ENCODE measurements at regions not wholly inside any gene's neighbourhood (a gene's known extent, or its start where the extent isn't known, plus 50 kb on each side); places are given as distances from the start of the nearest gene placed in this dataset.

DNA sequence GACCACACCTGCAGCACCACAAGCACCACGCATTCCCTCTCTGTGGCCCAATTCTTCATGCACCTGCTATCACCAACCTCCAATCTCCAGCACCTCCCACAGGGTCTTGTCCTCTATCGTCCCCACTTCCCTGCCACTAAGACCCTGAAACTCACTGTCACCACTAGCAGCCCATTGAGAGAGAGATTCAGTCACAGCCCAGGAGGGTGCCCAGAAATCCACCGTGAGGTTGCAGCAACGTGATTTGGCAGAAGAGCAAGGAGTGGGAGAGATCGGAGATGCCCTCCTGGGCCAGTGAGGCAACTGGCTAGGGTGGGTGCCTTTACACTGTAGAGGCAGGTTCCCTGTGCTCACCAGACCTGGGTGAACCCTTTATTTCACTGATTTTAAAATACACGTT lies 90.1 kb downstream of the ANKRD60 start:
- DNase-seq, result no peak

- DNase-seq, result no peak
Observed at GRCh38 chr20:58137651-58138265, 90.7 kb downstream of the ANKRD60 start.

DNA sequence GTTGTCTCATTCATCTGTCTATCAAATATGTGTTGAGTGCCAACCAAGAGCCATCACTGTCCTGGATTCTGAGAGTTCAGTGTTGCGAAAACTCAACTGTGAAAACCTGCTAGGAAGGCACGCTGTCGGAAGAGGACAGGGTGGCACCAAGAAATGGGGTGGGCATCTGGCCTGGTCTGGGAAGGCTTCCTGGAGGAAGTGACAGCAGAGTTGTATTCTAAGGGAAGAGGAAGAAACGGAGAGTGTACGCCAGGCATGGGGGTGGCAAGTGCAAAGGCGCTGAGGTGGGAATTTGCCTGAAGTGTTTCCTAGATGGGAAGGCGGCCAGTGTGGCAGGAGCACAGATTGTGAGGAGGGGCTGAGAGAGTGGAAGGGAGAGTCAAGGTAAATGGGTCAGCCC lies 91.2 kb downstream of the ANKRD60 start:
- DNase-seq, result no peak

DNA sequence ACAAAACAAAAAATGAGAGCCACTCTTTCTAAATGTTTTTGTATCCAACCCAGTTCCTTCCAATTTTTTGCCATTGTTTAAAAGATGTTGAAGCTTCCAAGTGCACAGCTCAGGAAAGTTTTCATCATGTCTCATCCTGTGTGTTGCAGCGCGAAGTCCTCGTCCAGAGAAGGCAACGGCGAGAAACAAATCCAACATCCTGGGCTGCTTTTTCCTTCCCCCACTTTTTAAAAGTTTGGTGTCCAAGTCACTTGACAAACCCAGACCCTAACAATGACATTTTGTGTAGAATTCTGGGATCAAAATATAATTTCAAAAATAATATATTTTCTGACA lies 92.3 kb downstream of the ANKRD60 start:
- DNase-seq, result no peak

DNA sequence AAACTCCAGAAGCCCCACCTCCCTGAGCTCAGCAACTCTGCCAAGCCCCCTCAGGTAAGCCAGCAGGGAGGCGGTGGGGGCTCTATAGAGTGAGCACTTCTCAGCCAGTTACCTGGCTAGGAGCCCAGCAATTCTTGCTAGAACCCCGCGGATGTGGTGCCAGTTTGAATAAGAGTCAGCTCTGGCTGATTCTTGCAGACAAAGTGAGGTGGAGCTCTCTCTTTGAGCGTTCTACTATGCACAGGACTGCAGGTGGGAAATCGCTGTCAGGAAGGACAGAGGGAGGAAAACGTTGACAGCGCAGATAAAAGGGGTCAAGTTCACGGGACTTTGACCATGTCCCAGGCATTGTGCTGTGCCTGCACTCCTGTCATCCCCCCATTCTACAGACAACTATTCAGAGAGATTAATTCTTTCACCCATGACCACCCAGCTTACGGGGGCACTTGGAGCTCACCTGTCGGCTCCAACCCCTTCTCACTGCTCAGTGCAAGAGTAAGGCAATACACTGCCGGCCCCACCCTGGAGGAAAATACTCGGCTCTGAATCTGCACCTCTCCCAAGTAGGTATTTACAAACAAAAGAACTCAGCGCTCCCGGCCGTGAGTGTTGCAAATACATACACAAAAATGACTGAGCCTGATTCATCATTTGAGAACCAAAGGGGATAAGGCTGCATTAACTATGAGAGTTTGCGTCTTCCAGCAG lies 92.9 kb downstream of the ANKRD60 start:
- no peak for DNase-seq

GRCh38 chr20:58133020-58133808 lies 95.2 kb downstream of the ANKRD60 start:
- DNase-seq, result no peak

DNA sequence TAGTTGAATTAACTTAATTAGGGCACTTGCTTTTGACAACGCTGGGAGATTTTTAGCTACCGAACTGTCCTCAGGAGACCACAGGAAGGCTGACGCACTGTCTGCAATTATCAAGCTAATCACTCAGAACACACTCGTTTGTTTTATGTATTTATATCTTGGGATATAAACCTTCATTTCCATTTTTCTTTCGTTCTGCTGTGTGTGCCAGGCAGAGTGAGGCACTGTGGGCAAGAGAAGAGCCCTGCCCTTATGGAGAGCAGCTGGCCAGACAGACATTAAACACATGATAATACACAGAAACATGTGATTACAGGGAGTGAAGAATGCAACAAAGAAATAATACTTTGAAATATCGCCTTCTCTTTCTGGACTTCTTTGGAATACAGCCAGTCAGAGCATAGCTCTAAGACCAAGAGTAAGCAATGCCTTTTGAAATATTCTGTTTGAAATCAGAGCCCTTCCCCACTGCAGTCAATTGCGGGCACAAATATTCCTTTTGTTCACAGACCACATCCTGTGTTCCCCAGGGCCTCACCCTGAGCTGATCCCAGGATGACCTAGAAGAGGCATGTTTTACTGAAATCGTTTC lies 96.8 kb downstream of the ANKRD60 start:
- DNase-seq, result no peak

DNA sequence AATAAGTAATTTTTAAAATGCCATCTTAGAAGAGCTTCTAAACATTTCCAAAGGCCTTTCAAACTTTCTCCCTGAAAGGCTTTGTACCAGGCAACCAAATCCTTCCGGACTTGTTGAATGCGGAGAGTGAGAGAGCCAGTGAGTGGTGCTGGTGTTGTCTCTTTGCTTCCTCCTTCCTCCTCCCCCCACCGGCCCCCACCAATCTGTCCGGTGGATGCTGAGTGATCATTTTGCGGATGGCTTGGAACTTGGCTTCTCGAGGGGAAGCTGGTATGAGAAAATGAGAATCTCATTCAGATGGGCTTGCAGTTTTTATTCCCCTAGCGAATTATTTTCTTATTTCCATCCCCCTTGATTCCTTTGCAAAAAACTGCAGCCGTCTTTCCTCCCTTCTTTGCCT lies 97.3 kb downstream of the ANKRD60 start:
- no peak for DNase-seq

- no peak for DNase-seq
Observed at GRCh38 chr20:58130581-58130980, 97.9 kb downstream of the ANKRD60 start.

DNA sequence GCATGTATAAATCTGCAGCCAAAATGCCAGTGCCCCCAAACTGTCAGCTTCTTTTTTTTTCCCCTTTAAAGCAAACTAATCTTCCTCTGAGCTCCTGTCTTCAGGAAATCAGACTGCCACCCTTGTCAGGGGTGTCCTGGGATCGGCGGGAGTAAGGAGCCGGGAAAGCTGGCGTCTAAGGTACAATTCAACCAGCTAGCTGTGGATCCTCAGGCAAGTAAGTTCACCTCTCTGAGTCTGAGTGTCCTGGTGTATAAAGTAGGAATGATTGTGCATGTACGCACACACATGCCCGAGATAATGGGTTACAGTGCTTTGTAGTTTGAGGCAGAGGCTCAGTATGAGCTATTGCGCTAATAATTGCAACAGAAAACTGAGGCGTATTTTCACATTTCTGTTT lies 98.3 kb downstream of the ANKRD60 start:
- DNase-seq, result no peak

DNA sequence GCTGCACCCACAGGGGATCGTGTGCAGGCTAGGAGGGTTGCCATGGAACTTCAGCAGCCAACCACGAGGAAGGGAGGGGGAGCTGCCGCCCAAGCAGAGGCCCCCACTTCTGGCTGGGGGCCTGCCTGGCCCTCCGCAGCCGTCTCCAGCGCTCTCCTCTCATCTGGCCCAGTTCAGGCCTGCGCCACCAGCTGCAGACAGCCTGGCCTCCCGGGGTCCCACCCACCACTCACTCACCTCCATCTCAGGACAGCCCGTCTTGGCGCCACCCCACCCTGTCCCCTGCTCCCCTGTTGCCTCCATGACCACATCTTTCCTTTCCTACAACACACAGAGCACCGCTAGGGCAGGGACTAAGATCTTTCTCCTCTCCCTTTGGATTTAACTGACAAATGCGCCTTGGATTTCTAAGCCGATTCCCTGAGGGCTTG lies 98.7 kb downstream of the ANKRD60 start:
- DNase-seq, result no peak

DNA sequence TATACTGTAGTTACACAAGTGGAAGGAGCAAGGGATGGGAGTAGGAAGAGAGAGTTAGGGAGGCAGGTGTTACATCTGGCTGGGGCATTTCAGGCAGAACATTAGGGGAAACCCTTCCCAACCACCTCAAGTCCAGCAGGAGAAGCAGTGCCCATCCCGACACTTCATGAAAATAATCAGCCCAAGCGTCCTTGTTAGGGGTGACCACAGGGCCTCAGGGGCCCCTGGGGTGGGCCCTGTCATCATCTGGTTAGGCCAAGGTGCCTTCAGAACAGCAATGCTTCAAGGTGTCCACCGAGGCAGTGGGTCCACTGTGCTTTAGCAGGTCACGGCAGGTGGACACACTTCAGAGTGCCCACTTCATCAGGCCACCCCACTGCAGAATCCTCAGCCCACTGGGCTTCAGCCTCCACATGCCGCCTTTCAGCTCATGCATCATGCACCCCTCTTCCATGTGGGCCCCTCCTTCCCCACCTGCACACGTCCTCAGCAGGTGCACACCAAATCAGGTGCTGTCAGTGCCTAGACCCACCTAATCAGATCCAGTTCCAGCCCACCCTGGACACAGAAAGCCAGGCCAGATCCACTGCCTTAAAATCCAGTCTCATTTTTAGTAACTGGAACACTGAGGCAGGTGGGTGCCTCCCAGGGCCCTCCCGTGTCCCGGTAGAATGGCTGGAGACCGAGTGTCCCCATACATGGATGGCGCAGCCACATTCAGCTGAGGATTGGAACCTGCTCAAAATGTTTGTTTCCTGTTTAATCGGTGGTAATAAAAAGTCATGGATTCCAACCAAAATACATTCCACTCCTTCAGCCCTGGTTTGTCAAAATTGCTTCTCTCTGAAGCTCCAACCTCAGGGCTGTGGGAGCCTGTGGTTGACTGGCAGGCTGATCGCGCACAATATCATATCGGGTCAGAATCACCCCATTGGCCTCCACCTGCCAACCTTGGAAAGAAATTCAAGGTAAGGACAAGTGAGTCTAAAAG lies 99.5 kb downstream of the ANKRD60 start:
- no peak for DNase-seq

DNA sequence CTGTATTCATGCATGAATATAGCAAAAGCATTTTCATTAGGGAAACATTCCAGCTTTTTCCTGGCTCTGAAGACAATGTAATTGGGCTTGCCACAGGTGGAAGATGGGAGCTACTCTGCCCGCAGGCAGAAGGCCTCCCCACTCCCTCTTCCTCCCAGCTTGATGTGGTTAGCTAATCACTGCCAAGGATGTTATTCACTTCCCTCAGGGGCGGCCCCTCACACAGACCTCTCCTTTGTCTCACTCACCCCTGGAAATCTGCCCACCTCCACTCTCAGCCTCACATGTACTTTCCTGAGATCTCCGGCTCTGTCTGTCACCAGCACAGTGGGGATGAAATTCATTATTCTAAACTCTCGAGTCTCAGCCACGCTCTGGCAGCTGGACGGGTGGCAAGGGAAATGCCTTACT lies 100.7 kb downstream of the ANKRD60 start:
- no peak for DNase-seq

GRCh38 chr20:58125726-58126125 lies 102.7 kb downstream of the ANKRD60 start:
- DNase-seq, result no peak

GRCh38 chr20:58117944-58118343 lies 110.5 kb downstream of the ANKRD60 start:
- DNase-seq, result no peak

- DNase-seq, result no peak
Observed at GRCh38 chr20:58116505-58116904, 111.9 kb downstream of the ANKRD60 start.

- DNase-seq, result no peak
Observed at GRCh38 chr20:58113716-58114115, 114.7 kb downstream of the ANKRD60 start.

GRCh38 chr20:58112017-58112781 lies 116.3 kb downstream of the ANKRD60 start:
- DNase-seq, result no peak

GRCh38 chr20:58111310-58112016 lies 117.0 kb downstream of the ANKRD60 start:
- DNase-seq, result no peak

DNA sequence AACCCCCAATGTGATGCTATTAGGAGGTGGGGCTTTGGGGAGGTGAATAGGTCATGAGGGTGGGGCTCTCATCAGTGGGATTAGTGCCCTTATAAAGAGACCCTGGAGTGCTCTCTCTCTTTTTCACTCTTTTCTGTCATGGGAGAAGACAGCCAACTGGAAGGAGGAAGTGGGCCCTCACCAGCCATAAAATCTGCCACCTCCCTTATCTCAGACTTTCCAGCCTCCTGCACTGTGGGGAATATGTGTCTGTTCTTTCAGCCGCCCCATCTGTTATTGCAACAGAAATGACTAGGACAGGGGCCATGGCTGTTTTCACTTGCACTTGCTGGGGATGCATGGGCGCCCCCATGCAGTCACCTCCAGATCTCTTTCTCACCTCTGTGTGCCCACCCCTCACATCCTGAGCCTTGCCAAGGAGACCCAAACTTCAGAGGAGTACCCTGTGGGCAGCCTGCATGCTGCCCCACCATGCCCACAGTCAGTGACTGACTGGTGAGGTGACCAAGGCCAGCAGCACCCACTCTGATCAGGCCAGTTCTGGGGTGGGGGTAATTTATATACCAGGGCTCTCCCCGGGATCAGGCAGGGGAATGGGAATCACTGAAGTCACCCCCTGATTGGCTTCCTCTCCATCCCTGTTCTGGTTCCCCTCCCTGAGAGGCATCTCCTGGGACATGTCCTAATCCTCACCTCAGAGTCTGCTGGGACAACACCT lies 118.4 kb downstream of the ANKRD60 start:
- DNase-seq, result no peak

Data from CD4-positive, alpha-beta T cell treated with Interleukin-4 for 4 hours (primary cell).